GM18868 (cell line): ENCODE measurements at regions not wholly inside any gene's neighbourhood (a gene's known extent, or its start where the extent isn't known, plus 50 kb on each side); places are given as distances from the start of the nearest gene placed in this dataset.

Source experiments
- ATAC-seq: cut with Tn5 transposase; IDR thresholded peaks from one replicate; pipeline ENCODE4 v1.9.1; 2021; ENCODE audit warnings: mild to moderate bottlenecking, moderate library complexity; ENCODE audit not compliant: unreplicated experiment

GRCh38 chr11:106327637-106328036 lies 250.2 kb downstream of the AASDHPPT start:
- no peak for ATAC-seq

GRCh38 chr11:106329273-106330018 lies 252.0 kb downstream of the AASDHPPT start:
- no peak for ATAC-seq

- no peak for ATAC-seq
These were observed 253.7 kb downstream of the AASDHPPT start for GRCh38 chr11:106331176-106331575.

GRCh38 chr11:106333678-106334077 lies 256.2 kb downstream of the AASDHPPT start:
- ATAC-seq: no peak

- ATAC-seq: no peak
These were observed 266.9 kb downstream of the AASDHPPT start for GRCh38 chr11:106344394-106344793.

GRCh38 chr11:106344966-106345365 lies 267.5 kb downstream of the AASDHPPT start:
- no peak for ATAC-seq

GRCh38 chr11:106353031-106353430 lies 275.6 kb downstream of the AASDHPPT start:
- no peak for ATAC-seq

- no peak for ATAC-seq
These were observed 291.8 kb downstream of the AASDHPPT start for GRCh38 chr11:106369224-106369623.

GRCh38 chr11:106378513-106379179 lies 301.2 kb downstream of the AASDHPPT start:
- ATAC-seq: no peak

- no peak for ATAC-seq
These were observed 301.8 kb downstream of the AASDHPPT start for GRCh38 chr11:106379265-106379664.

- ATAC-seq: no peak
These were observed 302.2 kb downstream of the AASDHPPT start for GRCh38 chr11:106379712-106380111.

GRCh38 chr11:106381895-106382294 lies 304.4 kb downstream of the AASDHPPT start:
- no peak for ATAC-seq

- no peak for ATAC-seq
These were observed 307.0 kb downstream of the AASDHPPT start for GRCh38 chr11:106384429-106384828.

- no peak for ATAC-seq
These were observed 309.1 kb downstream of the AASDHPPT start for GRCh38 chr11:106386519-106386918.

- no peak for ATAC-seq
These were observed 311.6 kb downstream of the AASDHPPT start for GRCh38 chr11:106389101-106389500.

- no peak for ATAC-seq
These were observed 312.6 kb downstream of the AASDHPPT start for GRCh38 chr11:106390078-106390477.

- ATAC-seq: no peak
These were observed 314.4 kb downstream of the AASDHPPT start for GRCh38 chr11:106391771-106392420.

- no peak for ATAC-seq
These were observed 318.4 kb downstream of the AASDHPPT start for GRCh38 chr11:106395716-106396349.

- no peak for ATAC-seq
These were observed 320.5 kb downstream of the AASDHPPT start for GRCh38 chr11:106397787-106398501.

- ATAC-seq: no peak
These were observed 321.1 kb downstream of the AASDHPPT start for GRCh38 chr11:106398502-106399075.
